WTC11 (cell line): ENCODE measurements at regions not wholly inside any gene's neighbourhood (a gene's known extent, or its start where the extent isn't known, plus 50 kb on each side); places are given as distances from the start of the nearest gene placed in this dataset.

Experiments
- ATAC-seq: fragments of 200-7000 bp; cut with Tn5 transposase; 2 replicates; pipeline ENCODE4 v1.10.0; 2021; ENCODE audit warnings: mild to moderate bottlenecking, moderate library complexity
- CTCF ChIA-PET: fragments of 300-600 bp; sonication (Branson Sonifier 250); formaldehyde crosslinking; loops from one replicate; lab custom pipeline; 2021; ENCODE audit warnings: antibody characterized with exemption; lab: Charles Lee
- POLR2A ChIA-PET: fragments of 350-600 bp; sonication (Branson Sonifier 250); formaldehyde crosslinking; loops from one replicate; lab custom pipeline; 2021; ENCODE audit warnings: antibody characterized with exemption; lab: Charles Lee
- DNase-seq: peaks from one replicate; pipeline ENCODE4 v3.0.0; 2021; ENCODE audit warnings: low spot score
- H3K27ac Mint-ChIP-seq: 2 replicates; pipeline ENCODE4 v1.8.0; 2021; ENCODE audit warnings: mixed read lengths
- H3K27me3 Mint-ChIP-seq: 2 replicates; pipeline ENCODE4 v1.8.0; 2021; ENCODE audit warnings: low read depth, mild to moderate bottlenecking, moderate library complexity, mixed read lengths
- H3K36me3 Mint-ChIP-seq: 2 replicates; pipeline ENCODE4 v1.8.0; 2021; ENCODE audit warnings: mixed read lengths
- H3K4me1 Mint-ChIP-seq: 2 replicates; pipeline ENCODE4 v1.8.0; 2022; ENCODE audit warnings: mixed read lengths
- H3K4me3 Mint-ChIP-seq: 2 replicates; pipeline ENCODE4 v1.8.0; 2021; ENCODE audit warnings: mild to moderate bottlenecking, moderate library complexity, mixed read lengths
- H3K9me3 Mint-ChIP-seq: 2 replicates; pipeline ENCODE4 v1.8.0; 2021; ENCODE audit warnings: mixed read lengths
- ATF2 ChIP-seq: sonication (generic); formaldehyde crosslinking; IDR thresholded peaks from 2 replicates; pipeline ENCODE4 v1.8.1; 2022; ENCODE audit warnings: low read depth, missing genetic modification reagents, borderline replicate concordance
- CDX4 ChIP-seq: fragments of 250-450 bp; sonication (Bioruptor Pico); IDR thresholded peaks from 2 replicates; pipeline ENCODE4 v1.9.0; 2021; ENCODE audit warnings: moderate library complexity, mild to moderate bottlenecking, inconsistent platforms, borderline replicate concordance
- E2F1 ChIP-seq: sonication (generic); formaldehyde crosslinking; IDR thresholded peaks from 2 replicates; pipeline ENCODE4 v1.8.0; 2022; ENCODE audit warnings: mild to moderate bottlenecking, missing genetic modification reagents
- FOXP1 ChIP-seq: sonication (generic); formaldehyde crosslinking; IDR thresholded peaks from 2 replicates; pipeline ENCODE4 v1.8.0; 2022; ENCODE audit warnings: missing genetic modification reagents, mild to moderate bottlenecking, moderate library complexity, borderline replicate concordance
- IRF2 ChIP-seq: sonication (generic); formaldehyde crosslinking; IDR thresholded peaks from 2 replicates; pipeline ENCODE4 v1.8.0; 2022; ENCODE audit warnings: low read depth, missing genetic modification reagents, borderline replicate concordance
- MXD4 ChIP-seq: fragments of 250-450 bp; sonication (Bioruptor Pico); IDR thresholded peaks from 2 replicates; pipeline ENCODE4 v1.8.0; 2021; ENCODE audit warnings: mild to moderate bottlenecking, moderate library complexity, borderline replicate concordance
- NR2C2 ChIP-seq: sonication (generic); formaldehyde crosslinking; IDR thresholded peaks from 2 replicates; pipeline ENCODE4 v1.8.0; 2022; ENCODE audit warnings: mild to moderate bottlenecking, missing genetic modification reagents
- SP1 ChIP-seq: sonication (generic); formaldehyde crosslinking; conservative IDR thresholded peaks from 2 replicates; pipeline ENCODE4 v1.8.1; 2022; ENCODE audit warnings: missing genetic modification reagents
- TEAD4 ChIP-seq: sonication (generic); formaldehyde crosslinking; IDR thresholded peaks from 2 replicates; pipeline ENCODE4 v1.8.0; 2022; ENCODE audit warnings: mild to moderate bottlenecking, missing genetic modification reagents
- ZNF317 ChIP-seq: sonication (generic); formaldehyde crosslinking; IDR thresholded peaks from 2 replicates; pipeline ENCODE4 v1.8.1; 2023; ENCODE audit warnings: low read depth, mild to moderate bottlenecking, moderate library complexity, missing genetic modification reagents, borderline replicate concordance
- ZNF671 ChIP-seq: fragments of 250-450 bp; sonication (Bioruptor Pico); IDR thresholded peaks from 2 replicates; pipeline ENCODE4 v1.8.0; 2021; ENCODE audit warnings: mild to moderate bottlenecking
- TF ChIP-seq, protein P1 (sequence below): sonication (generic); formaldehyde crosslinking; IDR thresholded peaks from 2 replicates; pipeline ENCODE4 v1.8.1; 2022; ENCODE audit warnings: mild to moderate bottlenecking, moderate library complexity, missing genetic modification reagents
- TF ChIP-seq, protein P2 (sequence below): sonication (generic); formaldehyde crosslinking; IDR thresholded peaks from 2 replicates; pipeline ENCODE4 v1.8.0; 2023; ENCODE audit warnings: missing genetic modification reagents
- TF ChIP-seq, protein P3 (sequence below): fragments of 250-450 bp; sonication (Bioruptor Pico); IDR thresholded peaks from 2 replicates; pipeline ENCODE4 v1.9.0; 2021; ENCODE audit warnings: mild to moderate bottlenecking, borderline replicate concordance
- TF ChIP-seq, protein P4 (sequence below): sonication (generic); formaldehyde crosslinking; IDR thresholded peaks from 2 replicates; pipeline ENCODE4 v1.8.1; 2022; ENCODE audit warnings: low read depth, mild to moderate bottlenecking, moderate library complexity, missing genetic modification reagents, borderline replicate concordance

GRCh38 chr18:38450876-38451275, 885.3 kb upstream of the CELF4 start (continued):
- TF ChIP-seq ATF2 (no peak), FOXP1 (CRISPR knock-in tag) (no peak), TEAD4 (CRISPR knock-in tag) (no peak), E2F1 (CRISPR knock-in tag) (no peak), ZNF671 (CRISPR knock-in tag) (no peak)
- TF ChIP-seq, protein P1, sequence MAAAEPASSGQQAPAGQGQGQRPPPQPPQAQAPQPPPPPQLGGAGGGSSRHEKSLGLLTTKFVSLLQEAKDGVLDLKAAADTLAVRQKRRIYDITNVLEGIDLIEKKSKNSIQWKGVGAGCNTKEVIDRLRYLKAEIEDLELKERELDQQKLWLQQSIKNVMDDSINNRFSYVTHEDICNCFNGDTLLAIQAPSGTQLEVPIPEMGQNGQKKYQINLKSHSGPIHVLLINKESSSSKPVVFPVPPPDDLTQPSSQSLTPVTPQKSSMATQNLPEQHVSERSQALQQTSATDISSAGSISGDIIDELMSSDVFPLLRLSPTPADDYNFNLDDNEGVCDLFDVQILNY (CRISPR knock-in tag), result no peak
- TF ChIP-seq, protein P2, sequence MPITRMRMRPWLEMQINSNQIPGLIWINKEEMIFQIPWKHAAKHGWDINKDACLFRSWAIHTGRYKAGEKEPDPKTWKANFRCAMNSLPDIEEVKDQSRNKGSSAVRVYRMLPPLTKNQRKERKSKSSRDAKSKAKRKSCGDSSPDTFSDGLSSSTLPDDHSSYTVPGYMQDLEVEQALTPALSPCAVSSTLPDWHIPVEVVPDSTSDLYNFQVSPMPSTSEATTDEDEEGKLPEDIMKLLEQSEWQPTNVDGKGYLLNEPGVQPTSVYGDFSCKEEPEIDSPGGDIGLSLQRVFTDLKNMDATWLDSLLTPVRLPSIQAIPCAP (CRISPR knock-in tag), result no peak

DNA sequence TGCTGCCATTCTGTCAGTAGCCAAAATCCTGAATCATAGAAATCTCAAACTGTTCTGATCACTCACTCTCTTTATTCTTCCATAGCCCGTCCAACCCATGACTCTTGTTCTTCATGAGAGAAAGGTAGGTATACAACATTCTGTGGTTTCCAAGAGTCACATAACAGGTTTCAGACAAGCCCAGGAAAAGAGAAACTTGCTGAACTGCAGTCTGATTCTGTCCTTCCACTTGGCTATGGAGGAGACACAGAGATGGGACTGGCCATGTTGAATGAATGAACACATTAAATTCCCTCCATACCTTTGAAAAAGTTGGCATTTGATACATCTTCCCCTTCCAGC, 880.2 kb upstream of the CELF4 start:
- no peak for DNase-seq
- no peak for ATAC-seq
- no peaks in the 10 kb centered on the region for H3K9me3 Mint-ChIP-seq
- H3K27ac Mint-ChIP-seq, result no peak overlapping the region
- H3K4me3 Mint-ChIP-seq, result no peak overlapping the region
- CTCF ChIA-PET, result no interaction called here
- no peaks in the 10 kb centered on the region for H3K36me3 Mint-ChIP-seq
- TF ChIP-seq SP1 (no peak), MXD4 (CRISPR knock-in tag) (no peak), CDX4 (CRISPR knock-in tag) (no peak), NR2C2 (CRISPR knock-in tag) (no peak), ZNF317 (no peak), IRF2 (CRISPR knock-in tag) (no peak)
- TF ChIP-seq, protein P3, sequence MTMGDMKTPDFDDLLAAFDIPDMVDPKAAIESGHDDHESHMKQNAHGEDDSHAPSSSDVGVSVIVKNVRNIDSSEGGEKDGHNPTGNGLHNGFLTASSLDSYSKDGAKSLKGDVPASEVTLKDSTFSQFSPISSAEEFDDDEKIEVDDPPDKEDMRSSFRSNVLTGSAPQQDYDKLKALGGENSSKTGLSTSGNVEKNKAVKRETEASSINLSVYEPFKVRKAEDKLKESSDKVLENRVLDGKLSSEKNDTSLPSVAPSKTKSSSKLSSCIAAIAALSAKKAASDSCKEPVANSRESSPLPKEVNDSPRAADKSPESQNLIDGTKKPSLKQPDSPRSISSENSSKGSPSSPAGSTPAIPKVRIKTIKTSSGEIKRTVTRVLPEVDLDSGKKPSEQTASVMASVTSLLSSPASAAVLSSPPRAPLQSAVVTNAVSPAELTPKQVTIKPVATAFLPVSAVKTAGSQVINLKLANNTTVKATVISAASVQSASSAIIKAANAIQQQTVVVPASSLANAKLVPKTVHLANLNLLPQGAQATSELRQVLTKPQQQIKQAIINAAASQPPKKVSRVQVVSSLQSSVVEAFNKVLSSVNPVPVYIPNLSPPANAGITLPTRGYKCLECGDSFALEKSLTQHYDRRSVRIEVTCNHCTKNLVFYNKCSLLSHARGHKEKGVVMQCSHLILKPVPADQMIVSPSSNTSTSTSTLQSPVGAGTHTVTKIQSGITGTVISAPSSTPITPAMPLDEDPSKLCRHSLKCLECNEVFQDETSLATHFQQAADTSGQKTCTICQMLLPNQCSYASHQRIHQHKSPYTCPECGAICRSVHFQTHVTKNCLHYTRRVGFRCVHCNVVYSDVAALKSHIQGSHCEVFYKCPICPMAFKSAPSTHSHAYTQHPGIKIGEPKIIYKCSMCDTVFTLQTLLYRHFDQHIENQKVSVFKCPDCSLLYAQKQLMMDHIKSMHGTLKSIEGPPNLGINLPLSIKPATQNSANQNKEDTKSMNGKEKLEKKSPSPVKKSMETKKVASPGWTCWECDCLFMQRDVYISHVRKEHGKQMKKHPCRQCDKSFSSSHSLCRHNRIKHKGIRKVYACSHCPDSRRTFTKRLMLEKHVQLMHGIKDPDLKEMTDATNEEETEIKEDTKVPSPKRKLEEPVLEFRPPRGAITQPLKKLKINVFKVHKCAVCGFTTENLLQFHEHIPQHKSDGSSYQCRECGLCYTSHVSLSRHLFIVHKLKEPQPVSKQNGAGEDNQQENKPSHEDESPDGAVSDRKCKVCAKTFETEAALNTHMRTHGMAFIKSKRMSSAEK (CRISPR knock-in tag), result no peak
- TF ChIP-seq, protein P4, sequence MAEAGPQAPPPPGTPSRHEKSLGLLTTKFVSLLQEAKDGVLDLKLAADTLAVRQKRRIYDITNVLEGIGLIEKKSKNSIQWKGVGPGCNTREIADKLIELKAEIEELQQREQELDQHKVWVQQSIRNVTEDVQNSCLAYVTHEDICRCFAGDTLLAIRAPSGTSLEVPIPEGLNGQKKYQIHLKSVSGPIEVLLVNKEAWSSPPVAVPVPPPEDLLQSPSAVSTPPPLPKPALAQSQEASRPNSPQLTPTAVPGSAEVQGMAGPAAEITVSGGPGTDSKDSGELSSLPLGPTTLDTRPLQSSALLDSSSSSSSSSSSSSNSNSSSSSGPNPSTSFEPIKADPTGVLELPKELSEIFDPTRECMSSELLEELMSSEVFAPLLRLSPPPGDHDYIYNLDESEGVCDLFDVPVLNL (CRISPR knock-in tag), result no peak
- no peaks in the 10 kb centered on the region; the same call in 1 of the 2 replicates for H3K27me3 Mint-ChIP-seq
- peaks cover 22% of the 10 kb centered on the region for H3K4me1 Mint-ChIP-seq
- POLR2A ChIA-PET, result no interaction called here
